DND-41 (cell line): ENCODE measurements at regions not wholly inside any gene's neighbourhood (a gene's known extent, or its start where the extent isn't known, plus 50 kb on each side); places are given as distances from the start of the nearest gene placed in this dataset.
"Not testable (repeated sequence)": the region's sequence is repeated elsewhere in the genome, so short reads cannot be mapped to it uniquely, and the experiment has no call there.

Source experiments
- ATAC-seq: fragments of 200-7000 bp; cut with Tn5 transposase; 3 replicates; pipeline ENCODE4 v1.9.1; 2021; ENCODE audit warnings: low read depth; ENCODE audit not compliant: insufficient read depth
- DNase-seq: peaks from one replicate; pipeline ENCODE4 v3.0.0-alpha.2; 2020
- H2AFZ ChIP-seq: 2 replicates; pipeline ENCODE4 v1.6.0; 2012; ENCODE audit warnings: low read depth, low read length
- H3K27ac ChIP-seq: 2 replicates; pipeline ENCODE4 v1.5.1; 2012; ENCODE audit warnings: low read length, inconsistent platforms
- H3K27me3 ChIP-seq: fragments of 200-600 bp; sonication (generic); 2 replicates; pipeline ENCODE4 v1.6.0; 2012; ENCODE audit warnings: low read length, mild to moderate bottlenecking, inconsistent platforms; ENCODE audit not compliant: insufficient read depth, poor library complexity
- H3K36me3 ChIP-seq: 2 replicates; pipeline ENCODE4 v1.5.1; 2012; ENCODE audit warnings: low read length, inconsistent platforms; ENCODE audit not compliant: insufficient read depth
- H3K4me1 ChIP-seq: 2 replicates; pipeline ENCODE4 v1.5.1; 2012; ENCODE audit warnings: mild to moderate bottlenecking, low read length; ENCODE audit not compliant: insufficient read depth
- H3K4me2 ChIP-seq: 2 replicates; pipeline ENCODE4 v1.6.0; 2012; ENCODE audit warnings: mild to moderate bottlenecking, moderate library complexity, low read length, inconsistent platforms; ENCODE audit not compliant: insufficient read depth
- H3K4me3 ChIP-seq, 2 experiments: fragments of 200-600 bp in 1 of 2; shearing (Covaris generic) in 1 of 2; 2 replicates each; pipeline ENCODE4 v1.5.1; 2012 to 2016; ENCODE audit warnings: inconsistent platforms in 2 of 2, low read length in 2 of 2, mild to moderate bottlenecking in 2 of 2, low read depth in 1 of 2, moderate library complexity in 1 of 2
- H3K79me2 ChIP-seq: 2 replicates; pipeline ENCODE4 v1.6.0; 2012; ENCODE audit warnings: low read length, inconsistent platforms; ENCODE audit not compliant: insufficient read depth
- H3K9ac ChIP-seq: 2 replicates; pipeline ENCODE4 v1.6.0; 2012; ENCODE audit warnings: low read depth, mild to moderate bottlenecking, inconsistent platforms, low read length, moderate library complexity
- H3K9me3 ChIP-seq: 2 replicates; pipeline ENCODE4 v1.5.1; 2012; ENCODE audit warnings: low read length, moderate library complexity, mild to moderate bottlenecking, inconsistent platforms; ENCODE audit not compliant: insufficient read depth, severe bottlenecking
- H4K20me1 ChIP-seq: 2 replicates; pipeline ENCODE4 v1.6.0; 2012; ENCODE audit warnings: low read length; ENCODE audit not compliant: insufficient read depth
- CTCF ChIP-seq: IDR thresholded peaks from 2 replicates; pipeline ENCODE4 v1.5.1; 2012; ENCODE audit warnings: borderline replicate concordance, low read length, moderate library complexity, mild to moderate bottlenecking; ENCODE audit not compliant: poor library complexity, severe bottlenecking; ENCODE audit errors: extremely low read depth
- EZH2 ChIP-seq: IDR thresholded peaks from 3 replicates; pipeline ENCODE4 v1.6.1; 2012; ENCODE audit warnings: borderline replicate concordance, low read depth, mild to moderate bottlenecking, moderate library complexity, low read length, inconsistent platforms; ENCODE audit not compliant: severe bottlenecking

- H3K79me2 ChIP-seq: no peaks in the 10 kb centered on the region
- no peak for ATAC-seq
- no peak overlapping the region for H3K9ac ChIP-seq
- H3K4me1 ChIP-seq: no peaks in the 10 kb centered on the region
- no peak for TF ChIP-seq EZH2
- TF ChIP-seq CTCF: no peak
- no peaks in the 10 kb centered on the region for H3K27me3 ChIP-seq
- no peaks in the 10 kb centered on the region for H3K9me3 ChIP-seq
- H4K20me1 ChIP-seq: no peaks in the 10 kb centered on the region
- no peak overlapping the region for H2AFZ ChIP-seq
- no peak overlapping the region for H3K27ac ChIP-seq
- no peak overlapping the region for H3K4me2 ChIP-seq
- no peak for DNase-seq
- H3K4me3 ChIP-seq: no peak overlapping the region
- no peaks in the 10 kb centered on the region for H3K36me3 ChIP-seq
Measured at GRCh38 chr11:81570669-81571068, 1163.0 kb downstream of the FAM181B start.

- Histone ChIP-seq H3K4me1 (no peaks in the 10 kb centered on the region), H3K4me2 (no peak overlapping the region), H2AFZ (no peak overlapping the region), H3K79me2 (no peaks in the 10 kb centered on the region), H3K27me3 (no peaks in the 10 kb centered on the region), H3K9ac (no peak overlapping the region), H4K20me1 (no peaks in the 10 kb centered on the region), H3K36me3 (no peaks in the 10 kb centered on the region), H3K9me3 (no peaks in the 10 kb centered on the region), H3K4me3 (no peak overlapping the region), H3K27ac (no peak overlapping the region)
- TF ChIP-seq EZH2 (no peak), CTCF (no peak)
- DNase-seq (no peak), ATAC-seq (no peak)
Measured at GRCh38 chr11:81569999-81570398, 1163.7 kb downstream of the FAM181B start.

GRCh38 chr11:81568918-81569317, 1164.7 kb downstream of the FAM181B start:
- ATAC-seq (no peak), DNase-seq (no peak)
- H3K9ac ChIP-seq: no peak overlapping the region
- TF ChIP-seq CTCF: no peak
- TF ChIP-seq EZH2: no peak
- no peaks in the 10 kb centered on the region for H3K79me2 ChIP-seq
- no peak overlapping the region for H3K4me3 ChIP-seq
- no peaks in the 10 kb centered on the region for H3K36me3 ChIP-seq
- no peak overlapping the region for H3K4me2 ChIP-seq
- no peak overlapping the region for H3K27ac ChIP-seq
- no peaks in the 10 kb centered on the region for H3K4me1 ChIP-seq
- no peak overlapping the region for H2AFZ ChIP-seq
- H3K27me3 ChIP-seq: no peaks in the 10 kb centered on the region
- H4K20me1 ChIP-seq: no peaks in the 10 kb centered on the region
- no peaks in the 10 kb centered on the region for H3K9me3 ChIP-seq

- Histone ChIP-seq H3K4me1 (no peaks in the 10 kb centered on the region), H3K9ac (no peak overlapping the region), H3K27me3 (no peaks in the 10 kb centered on the region), H3K36me3 (no peaks in the 10 kb centered on the region), H3K79me2 (no peaks in the 10 kb centered on the region), H2AFZ (no peak overlapping the region), H3K4me3 (no peak overlapping the region), H3K27ac (no peak overlapping the region), H3K4me2 (no peak overlapping the region), H3K9me3 (no peaks in the 10 kb centered on the region), H4K20me1 (no peaks in the 10 kb centered on the region)
- ATAC-seq (no peak), DNase-seq (no peak)
- no peak for TF ChIP-seq EZH2
- no peak for TF ChIP-seq CTCF
Measured at GRCh38 chr11:81548123-81548522, 1185.5 kb downstream of the FAM181B start.

GRCh38 chr11:81539806-81540205, 1193.9 kb downstream of the FAM181B start:
- ATAC-seq, H2AFZ ChIP-seq, H3K4me1 ChIP-seq, H4K20me1 ChIP-seq, H3K4me3 ChIP-seq, H3K4me2 ChIP-seq, H3K79me2 ChIP-seq, H3K27ac ChIP-seq, H3K9ac ChIP-seq, H3K9me3 ChIP-seq, DNase-seq, H3K36me3 ChIP-seq, H3K27me3 ChIP-seq: not testable (repeated sequence)
